CD4-positive, alpha-beta memory T cell (primary cell): ENCODE measurements at regions not wholly inside any gene's neighbourhood (a gene's known extent, or its start where the extent isn't known, plus 50 kb on each side); places are given as distances from the start of the nearest gene placed in this dataset.
"Not testable (repeated sequence)": the region's sequence is repeated elsewhere in the genome, so short reads cannot be mapped to it uniquely, and the experiment has no call there.

ENCODE experiments used
- CTCF ChIA-PET: fragments of 350-600 bp; sonication (Branson Sonifier 250); formaldehyde crosslinking; loops from one replicate; lab custom pipeline; 2021; ENCODE audit warnings: inconsistent platforms; ENCODE audit not compliant: partially characterized antibody; lab: Charles Lee
- POLR2A ChIA-PET: fragments of 350-600 bp; sonication (Branson Sonifier 250); formaldehyde crosslinking; loops from one replicate; lab custom pipeline; 2021; ENCODE audit not compliant: partially characterized antibody; lab: Charles Lee
- DNase-seq, 5 donors: peaks; one replicate each; pipeline versions ENCODE4 v3.0.0 to v3.0.0-alpha.2; 2020 to 2022; ENCODE audit warnings: mixed read lengths in 1 of 5
- H3K27ac ChIP-seq: one replicate; pipeline ENCODE4 v1.7.0; 2013; ENCODE audit warnings: low read depth, low read length
- H3K27me3 ChIP-seq: 2 replicates; pipeline ENCODE4 v1.7.0; 2013; ENCODE audit warnings: mild to moderate bottlenecking, low read length, moderate library complexity; ENCODE audit not compliant: insufficient read depth
- H3K36me3 ChIP-seq: 2 replicates; pipeline ENCODE4 v1.7.0; 2013; ENCODE audit warnings: mild to moderate bottlenecking, low read length, moderate library complexity; ENCODE audit not compliant: insufficient read depth
- H3K4me1 ChIP-seq: 2 replicates; pipeline ENCODE4 v1.7.0; 2013; ENCODE audit warnings: mild to moderate bottlenecking, low read length, moderate library complexity; ENCODE audit not compliant: insufficient read depth
- H3K4me3 ChIP-seq, 2 donors: one replicate each; pipeline ENCODE4 v1.7.0; 2013; ENCODE audit warnings: low read length in 2 of 2, mild to moderate bottlenecking in 1 of 2
- H3K9me3 ChIP-seq, 2 donors: one replicate each; pipeline ENCODE4 v1.7.0; 2013; ENCODE audit warnings: low read length in 2 of 2, control low read depth in 1 of 2; ENCODE audit not compliant: control insufficient read depth in 1 of 2
- H3K27ac Mint-ChIP-seq, 7 donors: one replicate each; pipeline ENCODE4 v1.8.0; 2020 to 2021; ENCODE audit warnings: mixed read lengths in 7 of 7, mild to moderate bottlenecking in 6 of 7, inconsistent platforms in 3 of 7, moderate library complexity in 3 of 7
- H3K27me3 Mint-ChIP-seq, 2 donors: one replicate each; pipeline ENCODE4 v1.8.0; 2020 to 2021; ENCODE audit warnings: mixed read lengths in 2 of 2
- H3K36me3 Mint-ChIP-seq, 2 donors: one replicate each; pipeline ENCODE4 v1.8.0; 2020 to 2021; ENCODE audit warnings: mixed read lengths in 2 of 2, inconsistent platforms in 1 of 2, mild to moderate bottlenecking in 1 of 2
- H3K4me1 Mint-ChIP-seq, 4 donors: one replicate each; pipeline ENCODE4 v1.8.0; 2020 to 2021; ENCODE audit warnings: mixed read lengths in 4 of 4, mild to moderate bottlenecking in 1 of 4
- H3K4me3 Mint-ChIP-seq, 8 donors: one replicate each; pipeline ENCODE4 v1.8.0; 2020 to 2021; ENCODE audit warnings: mixed read lengths in 8 of 8, mild to moderate bottlenecking in 7 of 8, moderate library complexity in 6 of 8, inconsistent platforms in 3 of 8
- H3K9me3 Mint-ChIP-seq, 8 donors: one replicate each; pipeline ENCODE4 v1.8.0; 2020 to 2021; ENCODE audit warnings: mixed read lengths in 8 of 8, mild to moderate bottlenecking in 5 of 8, inconsistent platforms in 3 of 8, moderate library complexity in 1 of 8
- intact Hi-C: fragments of 100-400 bp; cut with micrococcal nuclease; formaldehyde crosslinking; loops from one replicate; pipeline ENCODE4 v1.15.1; 2023

DNA sequence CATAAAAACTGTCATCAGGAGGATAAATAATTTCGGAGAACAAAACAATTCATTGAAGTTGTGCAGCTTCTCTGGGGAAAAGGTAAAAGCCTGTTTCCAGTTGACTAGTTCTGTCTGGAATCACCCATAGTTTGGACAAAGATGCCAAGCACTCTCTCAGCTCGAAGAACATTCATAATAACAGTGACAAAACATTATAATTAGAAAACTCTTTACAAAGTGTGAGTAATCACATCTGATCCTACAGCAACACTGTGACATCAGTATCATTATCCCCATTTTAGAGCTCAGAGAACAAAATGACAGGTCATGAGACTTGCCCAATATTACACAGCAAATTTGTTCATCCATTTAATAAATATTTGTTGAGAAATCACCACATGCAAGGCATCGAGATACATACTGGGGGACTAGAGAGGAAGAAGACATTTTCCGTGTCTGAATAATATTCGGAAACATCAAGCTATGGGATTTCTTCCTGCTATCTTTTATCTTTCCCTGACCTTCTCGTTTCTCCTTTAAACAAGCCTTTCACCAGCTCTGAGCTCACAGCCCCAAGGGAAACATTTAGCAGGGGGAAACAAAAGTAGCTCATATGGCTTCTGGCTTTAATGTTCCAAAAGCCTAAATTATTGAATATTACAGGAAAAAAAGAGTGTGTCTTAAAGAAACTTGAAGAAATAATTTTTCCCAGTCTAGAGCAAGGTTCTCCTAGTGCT, 123.3 kb upstream of the GHITM start:
- intact Hi-C loops, result no loop called here
- peaks cover 8% of the 10 kb centered on the region for H3K4me1 ChIP-seq
- no peaks in the 10 kb centered on the region for H3K36me3 ChIP-seq
- H3K27ac ChIP-seq, result no peak overlapping the region
- H3K9me3 ChIP-seq, result no peaks in the 10 kb centered on the region
- H3K4me3 ChIP-seq, result no peak overlapping the region
- Mint-ChIP-seq H3K27me3 (peaks cover 5 to 11% of the 10 kb centered on the region in 2 donors), H3K4me3 (no peak overlapping the region), H3K36me3 (peaks cover 2 to 7% of the 10 kb centered on the region in 2 donors), H3K9me3 (peaks cover 0 to 19% (median 12%) of the 10 kb centered on the region in 8 donors), H3K4me1 (peaks cover 0 to 26% (median 8%) of the 10 kb centered on the region in 4 donors), H3K27ac (no peak overlapping the region)
- DNase-seq, result no peak
- CTCF ChIA-PET, result interaction anchor here (1.3 to 1.8 kb wide), 2 partner anchors 9 to 23 kb away, joined by 3 to 6 read pairs; no protein-coding TSS in a partner anchor
- POLR2A ChIA-PET, result interaction anchor here (1.1 kb wide), 1 partner anchor 19 kb away, joined by 3 read pairs; no protein-coding TSS in a partner anchor
- no peaks in the 10 kb centered on the region for H3K27me3 ChIP-seq

GRCh38 chr10:84018826-84019225, 120.5 kb upstream of the GHITM start:
- no peak overlapping the region for H3K27ac Mint-ChIP-seq
- Histone ChIP-seq H3K36me3 (no peaks in the 10 kb centered on the region), H3K27me3 (no peaks in the 10 kb centered on the region), H3K27ac (no peak overlapping the region), H3K4me1 (no peaks in the 10 kb centered on the region), H3K4me3 (no peak overlapping the region), H3K9me3 (no peaks in the 10 kb centered on the region)
- peaks cover 0 to 35% (median 28%) of the 10 kb centered on the region in 8 donors for H3K9me3 Mint-ChIP-seq
- no peak overlapping the region for H3K4me3 Mint-ChIP-seq
- ChIA-PET POLR2A (no interaction called here), CTCF (interaction anchor here (0.9 kb wide), 1 partner anchor 147 kb away, joined by 3 read pairs; no protein-coding TSS in a partner anchor)
- no peak for DNase-seq
- peaks cover 4 to 8% of the 10 kb centered on the region in 2 donors for H3K36me3 Mint-ChIP-seq
- H3K4me1 Mint-ChIP-seq, result peaks cover 0 to 19% (median under 1%) of the 10 kb centered on the region in 4 donors
- intact Hi-C loops, result no loop called here
- H3K27me3 Mint-ChIP-seq, result peaks cover 0 to 7% of the 10 kb centered on the region in 2 donors

DNA sequence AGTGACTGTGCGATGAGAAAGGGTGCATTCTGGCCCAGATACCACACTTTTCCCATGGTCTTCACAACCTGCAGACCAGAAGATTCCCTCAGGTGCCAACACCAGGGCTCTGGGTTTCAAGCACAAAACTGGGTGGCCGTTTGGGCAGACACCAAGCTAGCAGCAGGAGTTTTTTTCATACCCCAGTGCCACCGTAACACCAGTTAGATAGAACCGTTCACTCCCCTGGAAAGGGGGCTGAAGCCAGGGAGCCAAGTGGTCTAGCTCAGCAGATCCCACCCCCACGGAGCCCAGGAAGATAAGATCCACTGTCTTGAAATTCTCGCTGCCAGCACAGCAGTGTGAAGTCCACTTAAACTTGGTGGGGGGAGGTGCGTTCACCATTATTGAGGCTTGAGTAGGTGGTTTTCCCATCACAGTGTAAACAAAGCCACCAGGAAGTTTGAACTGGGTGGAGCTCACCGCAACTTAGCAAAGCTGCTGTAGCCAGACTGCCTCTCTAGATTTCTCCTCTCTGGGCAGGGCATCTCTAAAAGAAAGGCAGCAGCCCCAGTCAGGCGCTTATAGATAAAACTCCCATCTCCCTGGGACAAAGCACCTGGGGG, 119.4 kb upstream of the GHITM start:
- H3K27me3 ChIP-seq, H3K4me1 ChIP-seq, H3K36me3 ChIP-seq, H3K27ac ChIP-seq, intact Hi-C loops, H3K9me3 ChIP-seq, H3K27me3 Mint-ChIP-seq, H3K36me3 Mint-ChIP-seq, H3K4me3 ChIP-seq: not testable (repeated sequence)
- H3K9me3 Mint-ChIP-seq, result peaks cover 2 to 43% (median 31%) of the 10 kb centered on the region in 8 donors
- peak overlapping the region in 6 of 7 donors; percentile 33 to 81 (median 54) for H3K27ac Mint-ChIP-seq
- H3K4me3 Mint-ChIP-seq, result peak overlapping the region in 3 of 8 donors; percentile 6 to 35 (median 18)
- H3K4me1 Mint-ChIP-seq, result peaks cover 0 to 15% (median under 1%) of the 10 kb centered on the region in 4 donors
- ChIA-PET CTCF (interaction anchor here (0.9 to 1.3 kb wide), 2 partner anchors 23 to 622 kb away, joined by 3 to 4 read pairs; no protein-coding TSS in a partner anchor), POLR2A (interaction anchor here (1.7 kb wide), 1 partner anchor 24 kb away, joined by 6 read pairs; no protein-coding TSS in a partner anchor)
- DNase-seq, result peak in 2 of 5 donors; percentile 18 to 21

- no peak for DNase-seq
- H3K4me1 ChIP-seq, result no peaks in the 10 kb centered on the region
- no peaks in the 10 kb centered on the region for H3K4me1 Mint-ChIP-seq
- no peak overlapping the region for H3K27ac Mint-ChIP-seq
- ChIA-PET POLR2A (no interaction called here), CTCF (interaction anchor here (0.6 to 1.0 kb wide), 5 partner anchors 8 to 635 kb away, joined by 3 to 4 read pairs (median 3); no protein-coding TSS in a partner anchor)
- intact Hi-C loops, result no loop called here
- H3K4me3 Mint-ChIP-seq, result no peak overlapping the region
- no peak overlapping the region for H3K4me3 ChIP-seq
- peaks cover 0 to 7% of the 10 kb centered on the region in 2 donors for H3K36me3 Mint-ChIP-seq
- H3K27me3 ChIP-seq, result no peaks in the 10 kb centered on the region
- peaks cover 2 to 25% (median 11%) of the 10 kb centered on the region in 8 donors for H3K9me3 Mint-ChIP-seq
- no peaks in the 10 kb centered on the region for H3K36me3 ChIP-seq
- no peak overlapping the region for H3K27ac ChIP-seq
- no peaks in the 10 kb centered on the region for H3K9me3 ChIP-seq
- H3K27me3 Mint-ChIP-seq, result no peaks in the 10 kb centered on the region
Measured at GRCh38 chr10:84026821-84027257, 112.5 kb upstream of the GHITM start.

GRCh38 chr10:84029840-84030239, 109.5 kb upstream of the GHITM start:
- Mint-ChIP-seq H3K4me3 (no peak overlapping the region), H3K9me3 (peaks cover 0 to 7% (median 0%) of the 10 kb centered on the region in 8 donors), H3K36me3 (no peaks in the 10 kb centered on the region), H3K4me1 (no peaks in the 10 kb centered on the region), H3K27me3 (no peaks in the 10 kb centered on the region), H3K27ac (no peak overlapping the region)
- ChIA-PET POLR2A (no interaction called here), CTCF (no interaction called here)
- Histone ChIP-seq H3K4me1 (no peaks in the 10 kb centered on the region), H3K36me3 (no peaks in the 10 kb centered on the region), H3K9me3 (no peaks in the 10 kb centered on the region), H3K27ac (no peak overlapping the region), H3K4me3 (no peak overlapping the region), H3K27me3 (no peaks in the 10 kb centered on the region)
- DNase-seq, result no peak
- intact Hi-C loops, result no loop called here

DNA sequence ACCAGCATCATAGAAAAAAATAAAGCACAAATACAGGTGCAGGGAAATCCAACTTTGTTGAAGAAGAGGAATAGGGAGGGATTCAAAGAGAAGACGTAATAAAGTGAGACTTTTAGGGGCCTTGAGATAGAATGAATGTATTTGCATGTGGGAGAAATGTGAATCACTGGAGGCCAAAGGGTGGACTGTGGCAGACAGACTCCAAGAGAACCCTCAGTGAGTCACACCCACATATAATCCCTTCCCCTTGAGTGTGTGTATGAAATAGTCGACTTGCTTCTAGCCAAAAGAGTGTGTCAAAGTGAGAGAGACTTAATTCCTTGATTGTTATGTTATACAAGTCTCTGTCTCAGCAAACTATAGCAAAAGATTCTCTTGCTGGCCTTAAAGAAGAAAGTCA, 101.3 kb upstream of the GHITM start:
- Histone ChIP-seq H3K9me3 (no peaks in the 10 kb centered on the region), H3K27me3 (no peaks in the 10 kb centered on the region), H3K4me3 (no peak overlapping the region), H3K36me3 (no peaks in the 10 kb centered on the region), H3K4me1 (no peaks in the 10 kb centered on the region), H3K27ac (no peak overlapping the region)
- Mint-ChIP-seq H3K4me1 (no peaks in the 10 kb centered on the region), H3K4me3 (no peak overlapping the region), H3K36me3 (no peaks in the 10 kb centered on the region), H3K9me3 (peaks cover 0 to 3% (median 0%) of the 10 kb centered on the region in 8 donors), H3K27me3 (peaks cover 5 to 19% of the 10 kb centered on the region in 2 donors), H3K27ac (no peak overlapping the region)
- DNase-seq, result no peak
- intact Hi-C loops, result no loop called here
- CTCF ChIA-PET, result no interaction called here
- POLR2A ChIA-PET, result no interaction called here

- Mint-ChIP-seq H3K27me3 (peaks cover 5 to 19% of the 10 kb centered on the region in 2 donors), H3K36me3 (no peaks in the 10 kb centered on the region), H3K27ac (no peak overlapping the region), H3K4me3 (no peak overlapping the region), H3K9me3 (peaks cover 0 to 3% (median 0%) of the 10 kb centered on the region in 8 donors), H3K4me1 (no peaks in the 10 kb centered on the region)
- H3K9me3 ChIP-seq, result no peaks in the 10 kb centered on the region
- CTCF ChIA-PET, result no interaction called here
- DNase-seq, result no peak
- no peaks in the 10 kb centered on the region for H3K36me3 ChIP-seq
- H3K27me3 ChIP-seq, result no peaks in the 10 kb centered on the region
- H3K4me3 ChIP-seq, result no peak overlapping the region
- H3K27ac ChIP-seq, result no peak overlapping the region
- intact Hi-C loops, result no loop called here
- no peaks in the 10 kb centered on the region for H3K4me1 ChIP-seq
- POLR2A ChIA-PET, result no interaction called here
Measured at GRCh38 chr10:84039957-84040356, 99.4 kb upstream of the GHITM start.
